AG04450 (cell line): ENCODE measurements at regions not wholly inside any gene's neighbourhood (a gene's known extent, or its start where the extent isn't known, plus 50 kb on each side); places are given as distances from the start of the nearest gene placed in this dataset.

ENCODE experiments used
- CTCF ChIA-PET: fragments of 300-600, 350-600 bp; formaldehyde crosslinking; extraction: SDS; loops from one replicate; lab custom pipeline; 2022; ENCODE audit warnings: antibody characterized with exemption, inconsistent platforms; lab: Charles Lee
- POLR2A ChIA-PET: fragments of 350-600 bp; formaldehyde crosslinking; extraction: SDS; loops from one replicate; lab custom pipeline; 2021; ENCODE audit warnings: antibody characterized with exemption, inconsistent platforms; lab: Yijun Ruan, JAX
- DNase-seq: peaks from one replicate; pipeline ENCODE4 v3.0.0-alpha.2; 2011; ENCODE audit warnings: low read depth, low spot score
- H3K27ac ChIP-seq: one replicate; pipeline ENCODE4 v1.5.1; 2012; ENCODE audit warnings: low read depth, low read length, control low read depth
- H3K27me3 ChIP-seq: one replicate; pipeline ENCODE4 v1.6.0; 2012; ENCODE audit warnings: low read length; ENCODE audit not compliant: control insufficient read depth, insufficient read depth
- H3K4me3 ChIP-seq: 2 replicates; pipeline ENCODE4 v1.5.1; 2011; ENCODE audit warnings: mild to moderate bottlenecking, low read depth, low read length, control low read depth
- H3K9me3 ChIP-seq: 2 replicates; pipeline ENCODE4 v1.5.1; 2012; ENCODE audit warnings: low read length; ENCODE audit not compliant: control insufficient read depth, insufficient read depth
- TF ChIP-seq, protein P1 (sequence below): IDR thresholded peaks from 2 replicates; pipeline ENCODE4 v1.5.1; 2011; ENCODE audit warnings: low read depth, low read length, control low read depth, inconsistent platforms

DNA sequence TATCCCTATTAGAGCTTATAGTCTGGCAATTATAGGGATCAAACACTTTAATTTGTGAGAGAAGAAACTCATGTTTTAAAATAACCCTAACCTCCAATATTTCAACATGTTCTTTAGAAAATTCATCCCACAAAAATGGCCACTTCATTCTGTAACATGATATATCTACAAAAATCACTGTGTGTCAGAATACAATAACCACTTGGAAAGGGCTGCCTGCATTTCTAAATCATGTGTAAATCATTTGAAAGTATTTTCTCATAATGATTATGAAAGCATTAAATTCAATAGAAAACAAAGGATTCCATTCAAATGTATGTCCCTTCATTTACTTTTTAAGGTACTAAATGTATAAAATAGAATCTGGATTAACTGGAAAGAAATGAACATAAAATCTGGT is 101.4 kb upstream of the NHSL1 start:
- POLR2A ChIA-PET = no interaction called here
- no peak for DNase-seq

DNA sequence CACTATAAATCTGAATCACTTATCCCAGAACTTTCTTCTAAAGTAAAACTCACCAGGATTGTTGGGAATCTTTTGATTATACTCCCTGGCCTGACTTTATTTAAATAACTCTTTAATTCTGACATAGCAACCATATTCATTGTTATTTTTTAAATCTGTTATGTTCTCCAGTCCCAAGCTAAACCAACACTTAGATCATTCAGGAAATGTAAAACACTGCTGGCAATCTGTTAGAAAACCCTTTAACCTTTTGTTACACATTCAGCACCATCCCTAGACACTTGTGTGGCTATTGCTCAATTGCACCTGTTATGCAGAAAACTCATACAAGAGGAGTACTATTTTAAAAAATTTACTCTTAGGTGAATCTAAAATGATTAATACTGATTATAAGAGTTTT is 101.8 kb upstream of the NHSL1 start:
- CTCF ChIA-PET = interaction anchor here (1.2 to 1.3 kb wide), 2 partner anchors 9 to 11 kb away, joined by 4 to 5 read pairs; no protein-coding TSS in a partner anchor
- TF ChIP-seq, protein P1, sequence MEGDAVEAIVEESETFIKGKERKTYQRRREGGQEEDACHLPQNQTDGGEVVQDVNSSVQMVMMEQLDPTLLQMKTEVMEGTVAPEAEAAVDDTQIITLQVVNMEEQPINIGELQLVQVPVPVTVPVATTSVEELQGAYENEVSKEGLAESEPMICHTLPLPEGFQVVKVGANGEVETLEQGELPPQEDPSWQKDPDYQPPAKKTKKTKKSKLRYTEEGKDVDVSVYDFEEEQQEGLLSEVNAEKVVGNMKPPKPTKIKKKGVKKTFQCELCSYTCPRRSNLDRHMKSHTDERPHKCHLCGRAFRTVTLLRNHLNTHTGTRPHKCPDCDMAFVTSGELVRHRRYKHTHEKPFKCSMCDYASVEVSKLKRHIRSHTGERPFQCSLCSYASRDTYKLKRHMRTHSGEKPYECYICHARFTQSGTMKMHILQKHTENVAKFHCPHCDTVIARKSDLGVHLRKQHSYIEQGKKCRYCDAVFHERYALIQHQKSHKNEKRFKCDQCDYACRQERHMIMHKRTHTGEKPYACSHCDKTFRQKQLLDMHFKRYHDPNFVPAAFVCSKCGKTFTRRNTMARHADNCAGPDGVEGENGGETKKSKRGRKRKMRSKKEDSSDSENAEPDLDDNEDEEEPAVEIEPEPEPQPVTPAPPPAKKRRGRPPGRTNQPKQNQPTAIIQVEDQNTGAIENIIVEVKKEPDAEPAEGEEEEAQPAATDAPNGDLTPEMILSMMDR = no peak
- no peaks in the 10 kb centered on the region for H3K9me3 ChIP-seq
- no peaks in the 10 kb centered on the region for H3K27me3 ChIP-seq
- POLR2A ChIA-PET = no interaction called here
- no peak overlapping the region for H3K27ac ChIP-seq
- no peak overlapping the region for H3K4me3 ChIP-seq
- DNase-seq = no peak

More for the DNA sequence above, 101.4 kb upstream of the NHSL1 start:
- Histone ChIP-seq H3K27me3 (no peaks in the 10 kb centered on the region), H3K4me3 (no peak overlapping the region), H3K9me3 (no peaks in the 10 kb centered on the region), H3K27ac (no peak overlapping the region)
- CTCF ChIA-PET = interaction anchor here (1.2 to 1.3 kb wide), 2 partner anchors 9 to 10 kb away, joined by 4 to 5 read pairs; no protein-coding TSS in a partner anchor
- TF ChIP-seq, protein P1 = no peak

DNA sequence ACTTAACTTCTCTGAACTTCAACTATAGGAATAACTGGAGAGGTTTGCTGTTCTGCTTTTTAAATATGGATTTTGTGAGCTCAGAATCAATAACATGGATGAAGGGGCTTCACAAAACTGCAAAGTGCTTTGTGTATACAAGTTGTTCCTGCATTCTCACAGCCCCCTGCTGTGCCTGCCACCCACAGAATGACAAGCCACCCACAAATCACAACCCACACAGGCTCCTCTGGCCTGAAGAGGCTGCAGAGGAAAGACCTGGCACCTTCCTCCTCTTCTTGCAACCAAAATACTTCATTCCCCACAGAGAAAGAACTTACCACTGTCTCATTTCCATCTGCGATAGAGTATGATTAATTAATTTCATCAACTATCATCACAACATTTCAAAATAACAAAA is 106.7 kb upstream of the NHSL1 start:
- no peaks in the 10 kb centered on the region; the same call in 1 of the 2 replicates for H3K9me3 ChIP-seq
- no peak overlapping the region for H3K27ac ChIP-seq
- no peak for DNase-seq
- POLR2A ChIA-PET = no interaction called here
- no peaks in the 10 kb centered on the region for H3K27me3 ChIP-seq
- no peak overlapping the region for H3K4me3 ChIP-seq
- TF ChIP-seq, protein P1 = no peak
- CTCF ChIA-PET = no interaction called here

DNA sequence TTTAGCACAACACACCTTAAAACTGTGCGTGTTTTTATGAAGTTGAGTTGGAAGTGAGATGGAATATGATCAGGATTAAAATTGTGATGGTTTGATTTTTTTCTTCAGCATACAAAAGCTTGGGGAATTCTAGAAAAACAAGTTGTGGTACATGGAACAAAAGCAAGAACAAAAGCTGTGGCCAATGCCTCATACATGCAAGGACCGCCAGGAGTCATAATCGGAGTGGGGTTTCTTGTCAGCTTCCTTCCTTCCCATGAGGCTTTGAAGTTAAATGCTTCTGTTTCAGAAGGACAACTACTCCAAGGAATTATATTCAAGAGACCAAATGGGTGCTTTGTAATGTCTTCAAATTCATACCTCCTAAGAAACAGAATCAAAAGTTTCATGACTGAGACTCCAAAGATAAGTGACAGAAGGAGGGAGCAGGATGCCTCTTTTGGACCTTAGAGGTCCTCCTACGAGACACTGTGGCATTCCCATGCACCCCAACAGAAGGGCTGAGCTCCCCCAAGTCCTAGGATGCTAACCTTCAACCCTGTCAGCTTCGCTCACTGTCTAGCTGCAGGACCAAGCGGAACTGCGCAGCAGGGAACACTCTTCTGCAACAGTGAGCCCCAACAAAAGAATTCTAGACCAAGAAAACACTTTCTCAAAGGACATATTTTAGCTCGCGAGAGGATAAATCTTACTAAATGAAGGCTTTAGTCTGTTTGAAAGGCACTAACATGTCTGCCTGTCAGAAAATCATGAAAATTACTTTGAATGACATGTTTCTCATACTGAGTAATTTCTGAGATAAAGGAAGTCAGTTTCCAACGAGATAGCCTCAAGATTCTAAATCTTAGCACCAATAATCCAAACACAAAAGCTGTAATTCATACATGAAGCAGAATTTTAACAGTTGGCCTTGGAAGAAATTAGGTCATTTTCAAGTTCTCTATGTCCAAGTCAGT is 108.5 kb upstream of the NHSL1 start:
- Histone ChIP-seq H3K4me3 (no peak overlapping the region), H3K9me3 (no peaks in the 10 kb centered on the region; the same call in 1 of the 2 replicates), H3K27me3 (no peaks in the 10 kb centered on the region), H3K27ac (no peak overlapping the region)
- ChIA-PET CTCF (interaction anchor here (1.3 kb wide), 2 partner anchors 85 to 158 kb away, joined by 3 to 4 read pairs; no protein-coding TSS in a partner anchor), POLR2A (no interaction called here)
- TF ChIP-seq, protein P1 = no peak
- DNase-seq = no peak

DNA sequence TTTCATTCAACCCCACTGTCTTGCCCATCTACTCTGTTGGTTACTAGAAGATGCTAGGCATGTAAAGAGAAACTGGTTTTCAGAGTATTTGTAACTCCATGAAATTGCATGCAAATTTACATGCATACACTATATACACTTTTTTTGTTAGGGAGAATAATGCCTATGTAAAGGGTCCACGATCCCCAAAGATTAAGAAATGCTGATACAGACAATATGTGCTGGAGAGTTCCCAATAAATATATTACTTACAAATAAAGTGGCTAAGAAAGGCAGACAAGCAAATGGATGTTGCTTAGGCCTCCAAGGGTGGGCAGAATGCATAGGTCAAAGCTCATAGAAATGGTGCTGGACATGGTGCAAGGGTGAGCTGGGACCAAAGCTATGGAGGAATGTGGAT is 109.6 kb upstream of the NHSL1 start:
- no peaks in the 10 kb centered on the region; the same call in 1 of the 2 replicates for H3K9me3 ChIP-seq
- DNase-seq = no peak
- H3K27me3 ChIP-seq = no peaks in the 10 kb centered on the region
- ChIA-PET POLR2A (no interaction called here), CTCF (interaction anchor here (1.3 kb wide), 1 partner anchor 157 kb away, joined by 4 read pairs; no protein-coding TSS in a partner anchor)
- TF ChIP-seq, protein P1 = no peak
- no peak overlapping the region for H3K27ac ChIP-seq
- H3K4me3 ChIP-seq = no peak overlapping the region
